ENCODE measurements at regions not wholly inside any gene's neighbourhood (a gene's known extent, or its start where the extent isn't known, plus 50 kb on each side); places are given as distances from the start of the nearest gene placed in this dataset.

GRCh38 chr6:138550346-138550767 is 51.1 kb upstream of the NHSL1 start:
- no peaks in the 10 kb centered on the region for H3K27me3 ChIP-seq (replicated peaks; ENCODE audit: insufficient read depth)
- TF ChIP-seq, protein P1, sequence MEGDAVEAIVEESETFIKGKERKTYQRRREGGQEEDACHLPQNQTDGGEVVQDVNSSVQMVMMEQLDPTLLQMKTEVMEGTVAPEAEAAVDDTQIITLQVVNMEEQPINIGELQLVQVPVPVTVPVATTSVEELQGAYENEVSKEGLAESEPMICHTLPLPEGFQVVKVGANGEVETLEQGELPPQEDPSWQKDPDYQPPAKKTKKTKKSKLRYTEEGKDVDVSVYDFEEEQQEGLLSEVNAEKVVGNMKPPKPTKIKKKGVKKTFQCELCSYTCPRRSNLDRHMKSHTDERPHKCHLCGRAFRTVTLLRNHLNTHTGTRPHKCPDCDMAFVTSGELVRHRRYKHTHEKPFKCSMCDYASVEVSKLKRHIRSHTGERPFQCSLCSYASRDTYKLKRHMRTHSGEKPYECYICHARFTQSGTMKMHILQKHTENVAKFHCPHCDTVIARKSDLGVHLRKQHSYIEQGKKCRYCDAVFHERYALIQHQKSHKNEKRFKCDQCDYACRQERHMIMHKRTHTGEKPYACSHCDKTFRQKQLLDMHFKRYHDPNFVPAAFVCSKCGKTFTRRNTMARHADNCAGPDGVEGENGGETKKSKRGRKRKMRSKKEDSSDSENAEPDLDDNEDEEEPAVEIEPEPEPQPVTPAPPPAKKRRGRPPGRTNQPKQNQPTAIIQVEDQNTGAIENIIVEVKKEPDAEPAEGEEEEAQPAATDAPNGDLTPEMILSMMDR (IDR thresholded peaks at IDR 0.05): no peak
- H3K4me1 ChIP-seq (ENCODE audit: control insufficient read depth in 1 of 2, low read depth in 2 of 2): no peaks in the 10 kb centered on the region
- H3K4me3 ChIP-seq: no peak overlapping the region
- H3K9me3 ChIP-seq: no peaks in the 10 kb centered on the region
- ATAC-seq (ENCODE audit: insufficient number of reproducible peaks, low FRiP score, low read depth) (no peak), DNase-seq (ENCODE audit: low spot score) (no peak)
- H3K27ac ChIP-seq: no peak overlapping the region
- no peaks in the 10 kb centered on the region for H3K36me3 ChIP-seq

DNA sequence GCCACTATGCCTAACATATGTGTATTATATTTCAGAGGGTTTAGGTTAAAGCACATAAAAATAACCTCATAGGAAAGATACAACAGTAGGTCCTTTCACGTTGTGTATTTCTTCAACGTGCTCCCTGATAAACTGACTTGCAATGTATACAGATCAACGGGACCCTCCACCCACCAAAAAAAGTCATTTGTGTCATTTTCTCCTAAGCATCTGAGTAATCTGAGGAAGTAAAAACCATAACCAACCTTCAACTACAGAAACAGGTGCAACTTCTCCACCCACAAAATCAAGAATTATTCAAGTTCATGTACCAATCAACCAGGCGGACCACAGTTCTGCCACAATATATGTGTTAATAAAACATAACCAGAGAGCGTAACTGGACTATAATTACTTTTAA is 54.9 kb upstream of the NHSL1 start:
- DNase-seq (ENCODE audit: low spot score) (no peak), ATAC-seq (ENCODE audit: insufficient number of reproducible peaks, low FRiP score, low read depth) (no peak)
- H3K27me3 ChIP-seq (replicated peaks; ENCODE audit: insufficient read depth): no peaks in the 10 kb centered on the region
- no peak overlapping the region for H3K4me3 ChIP-seq
- no peaks in the 10 kb centered on the region for H3K36me3 ChIP-seq
- TF ChIP-seq, protein P1 (IDR thresholded peaks at IDR 0.05): no peak
- H3K27ac ChIP-seq: no peak overlapping the region
- H3K9me3 ChIP-seq: no peaks in the 10 kb centered on the region
- H3K4me1 ChIP-seq (ENCODE audit: control insufficient read depth in 1 of 2, low read depth in 2 of 2): no peaks in the 10 kb centered on the region

- H3K4me3 ChIP-seq: no peak overlapping the region
- H3K27me3 ChIP-seq (replicated peaks; ENCODE audit: insufficient read depth): no peaks in the 10 kb centered on the region
- H3K4me1 ChIP-seq (ENCODE audit: control insufficient read depth in 1 of 2, low read depth in 2 of 2): no peaks in the 10 kb centered on the region
- ATAC-seq (ENCODE audit: insufficient number of reproducible peaks, low FRiP score, low read depth) (no peak), DNase-seq (ENCODE audit: low spot score) (no peak)
- no peaks in the 10 kb centered on the region for H3K36me3 ChIP-seq
- no peaks in the 10 kb centered on the region for H3K9me3 ChIP-seq
- TF ChIP-seq, protein P1 (IDR thresholded peaks at IDR 0.05): no peak
- H3K27ac ChIP-seq: no peak overlapping the region
These were observed 56.2 kb upstream of the NHSL1 start for GRCh38 chr6:138555421-138555988.

DNA sequence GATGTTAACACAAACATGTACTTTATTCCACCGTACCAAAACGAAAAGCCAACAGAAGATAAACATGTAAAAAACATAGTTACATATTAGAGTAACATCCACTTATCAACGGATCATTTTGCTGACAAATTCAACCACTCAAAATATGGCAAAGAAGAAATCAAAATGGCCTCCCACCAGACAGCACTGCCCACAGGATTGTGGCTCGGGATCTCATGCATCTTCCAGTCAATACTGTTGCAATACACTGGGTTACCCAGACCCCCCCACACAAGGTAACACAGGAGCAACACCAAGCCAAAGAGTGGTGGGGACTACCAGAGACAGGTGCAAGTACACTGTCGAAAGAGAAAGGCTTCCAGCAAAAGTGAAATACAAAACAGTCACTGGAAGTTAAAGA is 57.9 kb upstream of the NHSL1 start:
- ATAC-seq (ENCODE audit: insufficient number of reproducible peaks, low FRiP score, low read depth): no peak
- Histone ChIP-seq H3K27me3 (replicated peaks; ENCODE audit: insufficient read depth) (no peaks in the 10 kb centered on the region), H3K9me3 (no peaks in the 10 kb centered on the region), H3K36me3 (no peaks in the 10 kb centered on the region), H3K4me3 (no peak overlapping the region), H3K4me1 (ENCODE audit: control insufficient read depth in 1 of 2, low read depth in 2 of 2) (no peaks in the 10 kb centered on the region), H3K27ac (no peak overlapping the region)
- DNase-seq (ENCODE audit: low spot score): no peak
- TF ChIP-seq, protein P1 (IDR thresholded peaks at IDR 0.05): no peak

- no peaks in the 10 kb centered on the region for H3K27me3 ChIP-seq (replicated peaks; ENCODE audit: insufficient read depth)
- H3K27ac ChIP-seq: no peak overlapping the region
- no peak overlapping the region for H3K4me3 ChIP-seq
- H3K9me3 ChIP-seq: no peaks in the 10 kb centered on the region
- no peaks in the 10 kb centered on the region for H3K4me1 ChIP-seq (ENCODE audit: control insufficient read depth in 1 of 2, low read depth in 2 of 2)
- ATAC-seq (ENCODE audit: insufficient number of reproducible peaks, low FRiP score, low read depth) (no peak), DNase-seq (ENCODE audit: low spot score) (no peak)
- TF ChIP-seq, protein P1 (IDR thresholded peaks at IDR 0.05): no peak
- no peaks in the 10 kb centered on the region for H3K36me3 ChIP-seq
These were observed 59.8 kb upstream of the NHSL1 start for GRCh38 chr6:138559143-138559542.

Data from thoracic aorta (tissue), 2 donors.